IgD-negative memory B cell (primary cell): ENCODE measurements at regions not wholly inside any gene's neighbourhood (a gene's known extent, or its start where the extent isn't known, plus 50 kb on each side); places are given as distances from the start of the nearest gene placed in this dataset.

ENCODE experiments used
- H3K27ac Mint-ChIP-seq, 3 donors: one replicate each; pipeline ENCODE4 v1.8.0; 2020 to 2022; ENCODE audit warnings: mild to moderate bottlenecking in 3 of 3, mixed read lengths in 3 of 3, moderate library complexity in 1 of 3
- H3K27me3 Mint-ChIP-seq: one replicate; pipeline ENCODE4 v1.8.0; 2021; ENCODE audit warnings: mixed read lengths
- H3K36me3 Mint-ChIP-seq: one replicate; pipeline ENCODE4 v1.8.0; 2020; ENCODE audit warnings: mild to moderate bottlenecking, mixed read lengths
- H3K4me1 Mint-ChIP-seq, 3 donors: one replicate each; pipeline ENCODE4 v1.8.0; 2020 to 2022; ENCODE audit warnings: mixed read lengths in 3 of 3, mild to moderate bottlenecking in 1 of 3
- H3K4me3 Mint-ChIP-seq, 4 donors: one replicate each; pipeline ENCODE4 v1.8.0; 2020 to 2022; ENCODE audit warnings: mild to moderate bottlenecking in 4 of 4, mixed read lengths in 4 of 4, moderate library complexity in 3 of 4
- H3K9me3 Mint-ChIP-seq, 3 donors: one replicate each; pipeline ENCODE4 v1.8.0; 2020 to 2021; ENCODE audit warnings: mixed read lengths in 3 of 3, mild to moderate bottlenecking in 1 of 3

DNA sequence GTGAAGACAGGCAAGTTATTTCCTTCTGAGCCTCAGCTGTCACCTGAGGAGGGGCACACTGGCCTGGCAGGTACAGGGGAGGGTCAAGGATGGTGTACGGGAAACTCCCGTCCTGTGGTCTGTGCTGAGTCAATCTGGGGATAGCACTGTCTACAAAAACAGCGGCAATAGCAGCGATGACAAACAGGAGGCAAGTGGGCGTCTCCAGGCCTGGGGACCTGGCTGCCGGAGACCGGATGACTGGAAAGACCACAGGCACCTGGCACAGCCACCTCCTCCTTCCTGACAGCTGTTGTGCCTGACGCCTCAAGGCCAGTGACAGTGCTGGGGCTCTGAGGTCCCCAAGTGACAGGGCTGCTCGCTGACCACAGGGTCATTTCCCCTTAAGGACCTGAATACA is 202.1 kb upstream of the HS6ST1 start:
- Mint-ChIP-seq H3K9me3 (peaks cover 2 to 4% (median 3%) of the 10 kb centered on the region in 3 donors), H3K36me3 (peaks cover 2% of the 10 kb centered on the region), H3K27me3 (peaks cover 6% of the 10 kb centered on the region), H3K4me3 (no peak overlapping the region), H3K27ac (no peak overlapping the region), H3K4me1 (no peaks in the 10 kb centered on the region)

DNA sequence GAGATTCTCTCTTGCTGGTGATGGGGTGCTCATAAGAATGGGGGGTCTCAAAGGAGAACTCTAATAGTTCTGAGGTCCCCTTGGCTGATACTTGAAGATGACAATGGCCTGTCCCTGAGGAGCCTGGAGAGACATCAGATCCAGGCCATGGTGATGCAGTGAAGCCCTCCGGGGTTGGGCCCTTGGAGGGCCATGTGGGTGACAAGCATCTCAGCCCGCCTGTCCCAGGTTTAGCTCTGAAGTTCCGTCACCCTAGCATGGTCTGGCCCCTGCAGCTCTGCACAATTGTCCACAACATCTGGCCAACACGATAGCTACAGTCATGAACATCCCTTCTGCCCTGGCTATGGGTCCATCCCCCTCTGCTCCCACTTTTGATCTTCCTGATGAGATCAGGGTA is 202.8 kb upstream of the HS6ST1 start:
- Mint-ChIP-seq H3K9me3 (peaks cover 2 to 4% (median 3%) of the 10 kb centered on the region in 3 donors), H3K27ac (no peak overlapping the region), H3K36me3 (peaks cover 1% of the 10 kb centered on the region), H3K4me3 (no peak overlapping the region), H3K27me3 (peaks cover 6% of the 10 kb centered on the region), H3K4me1 (no peaks in the 10 kb centered on the region)

DNA sequence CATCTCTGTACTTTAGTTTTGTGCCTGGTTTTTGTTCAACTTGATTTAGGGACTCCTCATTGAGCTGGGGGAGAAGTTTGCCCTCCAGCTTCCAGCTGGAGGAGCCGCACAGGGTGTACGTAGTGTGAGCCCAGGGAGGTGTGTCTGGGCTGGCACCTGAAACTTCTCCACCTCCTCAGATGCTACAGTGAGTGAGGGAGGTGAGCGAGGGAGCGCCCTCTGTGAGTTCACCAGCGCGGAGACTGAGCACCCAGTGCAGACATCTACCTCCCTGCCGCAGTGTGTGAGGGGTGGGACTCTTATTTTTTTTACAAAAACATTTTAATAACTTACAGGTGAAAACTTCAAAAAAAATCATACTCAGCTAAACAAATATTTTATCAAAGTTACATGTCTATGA is 204.2 kb upstream of the HS6ST1 start:
- Mint-ChIP-seq H3K4me1 (no peaks in the 10 kb centered on the region), H3K36me3 (no peaks in the 10 kb centered on the region), H3K27ac (no peak overlapping the region), H3K4me3 (no peak overlapping the region), H3K27me3 (peaks cover 8% of the 10 kb centered on the region), H3K9me3 (peaks cover 2 to 4% (median 3%) of the 10 kb centered on the region in 3 donors)

DNA sequence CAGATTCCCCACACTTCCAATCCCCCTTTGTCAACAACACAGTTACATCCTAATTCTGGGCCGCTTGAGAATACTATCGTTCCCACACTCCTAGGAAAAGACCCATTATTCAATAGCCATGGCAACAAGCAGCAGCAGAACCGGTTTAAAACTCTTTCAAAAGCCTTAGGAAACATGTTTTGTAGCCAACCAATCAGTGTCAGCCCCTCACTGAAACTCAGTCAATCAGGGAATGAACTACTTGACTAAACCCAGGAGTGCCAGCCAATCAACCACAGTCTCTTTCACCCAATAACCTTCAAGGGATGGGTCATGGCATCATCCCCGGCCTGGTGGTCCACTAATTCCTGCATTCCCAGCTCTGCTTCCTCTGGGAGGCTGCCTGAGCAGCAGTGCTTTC is 204.8 kb upstream of the HS6ST1 start:
- no peak overlapping the region for H3K4me3 Mint-ChIP-seq
- H3K27ac Mint-ChIP-seq, result no peak overlapping the region
- H3K27me3 Mint-ChIP-seq, result peaks cover 9% of the 10 kb centered on the region
- peaks cover 2 to 4% (median 3%) of the 10 kb centered on the region in 3 donors for H3K9me3 Mint-ChIP-seq
- no peaks in the 10 kb centered on the region for H3K36me3 Mint-ChIP-seq
- H3K4me1 Mint-ChIP-seq, result no peaks in the 10 kb centered on the region

DNA sequence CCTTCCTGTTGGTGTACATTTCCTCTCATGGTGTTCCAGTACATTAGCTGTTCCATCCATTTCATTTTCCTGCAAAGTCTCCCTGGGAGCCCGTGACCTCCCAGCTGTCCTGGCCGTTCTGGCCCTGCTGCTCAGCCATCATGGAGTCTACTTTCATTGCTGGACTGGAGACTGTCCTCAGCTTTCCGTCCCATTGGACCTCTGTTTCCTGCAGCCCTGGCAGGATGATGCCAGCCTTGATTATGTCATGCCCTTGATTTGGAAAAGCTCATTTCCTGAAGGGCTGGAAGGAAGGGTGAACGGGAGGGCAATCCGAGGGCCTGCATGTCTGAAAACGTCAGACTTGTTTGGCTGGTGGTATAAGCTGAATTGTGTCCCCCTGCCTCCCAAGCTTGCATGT is 205.5 kb upstream of the HS6ST1 start:
- H3K4me1 Mint-ChIP-seq, result no peaks in the 10 kb centered on the region
- peaks cover 2 to 4% (median 3%) of the 10 kb centered on the region in 3 donors for H3K9me3 Mint-ChIP-seq
- H3K4me3 Mint-ChIP-seq, result no peak overlapping the region
- H3K27me3 Mint-ChIP-seq, result peaks cover 9% of the 10 kb centered on the region
- H3K36me3 Mint-ChIP-seq, result no peaks in the 10 kb centered on the region
- no peak overlapping the region for H3K27ac Mint-ChIP-seq

DNA sequence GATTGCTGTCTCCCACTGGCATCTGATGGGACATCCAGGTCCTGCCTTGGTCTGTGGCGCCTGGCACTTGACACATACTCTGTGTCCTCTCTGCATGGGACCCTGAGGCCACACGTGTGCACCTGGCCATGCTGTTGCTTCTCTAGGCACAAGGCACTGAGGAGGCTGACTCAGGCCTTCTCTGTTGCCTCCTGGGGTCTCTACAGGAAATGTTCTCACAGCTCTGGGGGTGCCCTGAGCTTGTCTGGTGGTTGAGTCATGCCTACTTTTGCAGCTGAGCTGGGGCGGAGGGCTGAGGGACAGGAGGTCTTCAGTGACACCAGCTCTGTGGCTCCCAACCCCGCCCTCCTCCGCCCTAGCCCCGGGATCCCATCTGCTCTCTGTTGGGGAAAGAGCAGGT is 207.0 kb upstream of the HS6ST1 start:
- peaks cover 2 to 4% (median 3%) of the 10 kb centered on the region in 3 donors for H3K9me3 Mint-ChIP-seq
- H3K4me1 Mint-ChIP-seq, result no peaks in the 10 kb centered on the region
- H3K27me3 Mint-ChIP-seq, result peaks cover 7% of the 10 kb centered on the region
- H3K4me3 Mint-ChIP-seq, result no peak overlapping the region
- no peaks in the 10 kb centered on the region for H3K36me3 Mint-ChIP-seq
- H3K27ac Mint-ChIP-seq, result no peak overlapping the region

DNA sequence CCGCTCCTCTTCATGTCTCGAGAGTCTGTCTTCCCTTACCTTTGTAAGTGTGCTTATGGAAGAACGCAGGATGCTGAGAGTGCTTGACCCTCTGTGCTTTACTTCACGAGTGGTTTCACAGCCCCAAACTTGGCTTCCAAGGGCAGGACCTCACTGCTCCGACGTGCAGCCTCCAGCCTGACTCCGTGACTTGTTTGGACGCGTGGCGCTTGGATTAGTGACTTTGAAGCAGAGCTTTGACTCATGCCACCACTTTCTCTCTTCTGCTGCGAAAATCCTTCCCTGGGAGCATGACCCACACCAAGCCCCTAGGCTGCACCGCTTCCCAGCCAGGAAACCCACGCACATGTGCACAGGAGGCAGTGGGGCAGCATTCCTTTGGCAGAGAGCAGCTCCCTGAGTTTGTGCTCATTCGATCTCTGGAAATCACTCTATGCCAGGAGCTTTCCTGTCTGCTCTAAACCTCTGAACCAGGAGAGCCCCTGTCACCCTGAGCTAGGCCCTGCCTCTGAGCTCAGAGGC is 207.8 kb upstream of the HS6ST1 start:
- H3K36me3 Mint-ChIP-seq, result no peaks in the 10 kb centered on the region
- peaks cover 0 to 4% (median 0%) of the 10 kb centered on the region in 3 donors for H3K4me1 Mint-ChIP-seq
- H3K27me3 Mint-ChIP-seq, result peaks cover 7% of the 10 kb centered on the region
- peaks cover 2 to 4% (median 3%) of the 10 kb centered on the region in 3 donors for H3K9me3 Mint-ChIP-seq
- no peak overlapping the region for H3K27ac Mint-ChIP-seq
- H3K4me3 Mint-ChIP-seq, result no peak overlapping the region

DNA sequence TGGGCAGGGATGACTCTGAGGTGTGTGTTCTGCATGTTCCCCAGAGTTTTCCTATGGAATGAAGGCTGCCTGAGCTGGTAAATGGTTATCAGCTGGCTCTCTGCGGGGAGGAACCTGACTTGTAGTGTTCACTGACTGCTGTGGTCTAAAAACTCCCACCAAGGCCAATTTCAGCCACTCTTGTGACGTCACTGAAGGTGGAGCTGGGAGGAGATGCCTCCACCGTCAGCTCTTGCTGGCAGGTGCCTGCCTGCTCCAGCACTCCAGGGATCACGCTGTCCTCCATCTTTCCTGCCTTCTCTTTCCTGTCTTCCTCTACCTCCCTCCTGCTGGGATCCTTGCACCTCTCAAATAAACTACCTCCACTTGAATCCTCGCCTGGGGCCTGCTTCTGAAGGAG is 209.5 kb upstream of the HS6ST1 start:
- Mint-ChIP-seq H3K9me3 (peaks cover 2 to 4% (median 3%) of the 10 kb centered on the region in 3 donors), H3K4me3 (no peak overlapping the region), H3K27ac (no peak overlapping the region), H3K27me3 (peaks cover 4% of the 10 kb centered on the region), H3K36me3 (no peaks in the 10 kb centered on the region), H3K4me1 (peaks cover 0 to 6% (median 0%) of the 10 kb centered on the region in 3 donors)

DNA sequence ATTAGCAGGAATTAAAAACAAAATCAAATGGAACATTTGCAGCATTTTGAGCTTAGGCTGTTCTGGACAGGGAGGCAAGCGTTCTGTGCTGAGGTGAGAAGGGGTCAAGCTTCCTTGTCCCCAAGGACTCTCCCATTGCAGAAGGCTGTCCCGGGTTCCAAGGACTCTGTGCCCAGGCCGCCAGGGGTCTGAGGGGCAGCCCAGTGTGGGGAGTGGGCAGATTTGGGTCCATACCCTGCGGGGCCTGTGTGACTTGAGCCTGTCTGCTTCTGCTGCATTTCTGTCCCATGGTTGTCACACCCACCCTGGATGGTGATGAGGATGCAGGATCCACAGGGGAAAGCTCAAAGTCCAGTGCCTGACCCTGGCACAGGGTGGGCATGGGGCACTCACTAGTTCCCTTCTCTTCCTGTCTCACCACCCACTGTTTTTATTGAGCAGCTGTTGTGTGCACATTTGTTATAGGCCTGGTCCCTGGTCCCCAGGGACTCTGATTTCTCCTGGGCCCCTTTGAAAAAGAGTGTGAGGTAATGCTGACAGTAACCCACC is 211.4 kb upstream of the HS6ST1 start:
- Mint-ChIP-seq H3K9me3 (no peaks in the 10 kb centered on the region), H3K36me3 (no peaks in the 10 kb centered on the region), H3K27me3 (peaks cover 4% of the 10 kb centered on the region), H3K4me1 (peaks cover 0 to 6% (median 0%) of the 10 kb centered on the region in 3 donors), H3K4me3 (no peak overlapping the region), H3K27ac (peak overlapping the region in 1 of 3 donors; percentile 73)

DNA sequence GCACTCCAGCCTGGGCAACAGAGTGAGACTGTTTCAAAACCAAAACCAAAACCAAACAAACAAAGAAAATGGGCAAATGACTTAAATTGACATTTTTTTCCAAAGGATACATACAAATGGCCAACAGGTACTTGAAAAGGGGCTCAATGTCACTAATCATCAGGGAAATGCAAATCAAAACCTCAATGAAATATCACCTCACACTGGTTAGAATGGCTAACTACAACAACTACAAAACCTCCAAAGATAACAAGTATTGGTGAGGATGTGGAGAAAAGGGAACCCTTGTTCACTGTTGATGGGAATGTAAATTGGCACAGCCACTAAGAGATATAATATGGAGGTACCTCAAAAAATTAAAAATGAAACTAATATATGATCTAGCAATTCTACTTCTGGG is 213.2 kb upstream of the HS6ST1 start:
- Mint-ChIP-seq H3K36me3 (no peaks in the 10 kb centered on the region), H3K9me3 (no peaks in the 10 kb centered on the region), H3K4me3 (no peak overlapping the region), H3K4me1 (peaks cover 0 to 6% (median 0%) of the 10 kb centered on the region in 3 donors), H3K27ac (no peak overlapping the region), H3K27me3 (peaks cover 4% of the 10 kb centered on the region)

DNA sequence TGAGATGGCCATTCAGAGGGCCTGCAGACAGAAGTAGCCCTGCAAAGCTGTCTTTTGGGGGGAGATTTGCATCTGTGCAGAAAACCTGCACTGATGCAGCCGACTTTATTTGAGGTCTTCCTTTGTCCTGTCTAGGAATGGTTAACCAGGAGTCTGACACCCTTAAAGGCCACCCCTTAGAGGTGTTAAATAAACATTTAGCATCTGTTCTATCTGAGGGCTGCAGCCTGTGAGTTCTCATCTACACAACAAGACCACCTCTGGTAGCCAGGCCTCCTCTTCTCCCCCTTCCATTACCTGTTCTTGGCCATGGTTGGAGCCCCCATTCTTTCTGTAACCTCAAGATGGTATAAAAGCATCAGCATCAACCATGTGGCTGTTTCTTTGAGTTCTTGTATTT is 214.4 kb upstream of the HS6ST1 start:
- Mint-ChIP-seq H3K9me3 (no peaks in the 10 kb centered on the region), H3K4me3 (no peak overlapping the region), H3K27me3 (no peaks in the 10 kb centered on the region), H3K4me1 (peaks cover 0 to 6% (median 0%) of the 10 kb centered on the region in 3 donors), H3K27ac (no peak overlapping the region), H3K36me3 (no peaks in the 10 kb centered on the region)

DNA sequence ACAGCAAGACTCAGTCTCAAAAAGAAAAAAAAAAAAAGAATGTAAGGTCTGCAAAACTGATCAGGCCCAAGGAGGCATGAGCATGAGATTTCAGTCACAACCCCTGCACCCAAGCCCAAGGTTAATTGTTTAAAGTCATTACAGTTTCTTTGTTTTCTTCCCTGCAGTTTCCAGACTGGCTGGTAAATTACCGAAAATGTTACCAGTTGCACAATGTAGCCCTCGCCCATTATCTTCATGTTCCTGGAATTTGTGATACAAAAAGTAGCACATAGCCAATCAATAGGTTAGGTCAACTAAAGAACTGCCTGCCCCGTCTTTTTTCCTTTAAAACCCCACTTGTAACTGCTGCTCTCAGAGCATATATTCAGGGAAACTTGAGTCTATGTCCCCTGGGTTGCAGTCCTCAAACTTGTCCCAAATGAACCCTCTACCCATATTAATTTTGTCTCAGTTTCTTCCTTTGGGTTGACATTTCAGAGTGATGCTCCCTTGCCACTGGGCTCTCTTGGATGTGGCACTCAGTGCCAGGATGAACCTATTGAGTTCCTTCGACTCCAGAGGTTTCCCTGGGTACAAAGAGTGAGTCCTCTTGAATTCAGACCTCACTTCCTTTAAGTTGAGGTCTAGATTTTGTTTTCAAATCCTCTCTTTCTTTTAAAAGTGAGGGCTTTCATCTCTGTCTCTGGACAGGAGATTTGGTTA is 216.2 kb upstream of the HS6ST1 start:
- H3K27me3 Mint-ChIP-seq, result no peaks in the 10 kb centered on the region
- H3K27ac Mint-ChIP-seq, result no peak overlapping the region
- H3K9me3 Mint-ChIP-seq, result peaks cover 0 to 1% (median 0%) of the 10 kb centered on the region in 3 donors
- no peaks in the 10 kb centered on the region for H3K36me3 Mint-ChIP-seq
- H3K4me1 Mint-ChIP-seq, result peaks cover 0 to 6% (median 0%) of the 10 kb centered on the region in 3 donors
- no peak overlapping the region for H3K4me3 Mint-ChIP-seq

DNA sequence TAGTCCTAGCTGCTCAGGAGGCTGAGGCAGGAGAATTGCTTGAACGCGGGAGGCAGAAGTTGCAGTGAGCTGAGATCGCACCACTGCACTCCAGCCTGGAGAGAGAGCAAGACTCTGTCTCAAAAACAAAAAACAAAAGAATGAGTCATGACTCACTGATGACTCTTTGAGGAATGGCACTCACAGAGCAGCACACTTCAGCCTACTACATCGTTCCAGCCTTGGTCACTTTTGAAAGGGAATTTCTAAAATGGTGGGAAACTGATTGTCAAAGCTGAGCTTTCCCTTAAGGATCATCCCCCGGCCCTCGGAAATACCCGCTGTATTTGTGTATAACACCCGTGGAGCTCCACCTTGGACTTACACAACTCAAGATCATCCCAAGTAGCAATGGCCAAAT is 217.3 kb upstream of the HS6ST1 start:
- Mint-ChIP-seq H3K27ac (no peak overlapping the region), H3K4me1 (peaks cover 0 to 4% (median 0%) of the 10 kb centered on the region in 3 donors), H3K9me3 (peaks cover 0 to 1% (median 0%) of the 10 kb centered on the region in 3 donors), H3K36me3 (no peaks in the 10 kb centered on the region), H3K27me3 (no peaks in the 10 kb centered on the region), H3K4me3 (no peak overlapping the region)

DNA sequence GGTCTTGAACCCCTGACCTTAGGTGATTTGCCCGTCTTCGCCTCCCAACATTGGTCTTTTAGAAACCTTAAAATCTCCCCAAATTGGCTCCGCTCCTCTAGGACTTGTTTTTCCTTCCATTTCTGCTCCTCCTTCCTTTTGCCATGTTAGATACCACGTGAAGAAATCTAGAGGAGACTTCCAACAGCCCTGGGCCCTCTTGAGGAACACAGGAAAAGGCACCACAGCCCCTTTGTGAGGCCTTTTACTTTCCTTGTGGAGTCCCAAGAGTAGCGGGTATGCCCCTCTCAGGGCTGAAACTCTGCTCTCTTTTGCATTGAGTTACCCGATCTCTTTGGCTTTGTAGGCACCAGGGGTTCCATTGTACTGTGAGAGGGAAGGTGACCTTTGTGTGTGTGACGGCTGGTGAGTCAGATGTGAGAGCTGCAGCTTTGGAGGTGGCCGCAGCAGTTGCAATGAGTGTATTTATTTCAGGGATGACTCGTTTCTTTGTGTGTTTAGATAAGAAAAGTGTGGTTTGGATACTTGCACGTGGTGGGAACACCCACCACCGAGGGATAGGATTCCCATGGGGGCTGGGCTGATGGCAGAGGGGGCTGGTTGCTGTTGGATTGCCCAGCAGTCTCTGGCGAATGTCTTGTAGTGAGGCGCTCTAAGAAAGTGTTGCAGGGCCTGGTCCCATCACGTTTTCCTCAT is 218.4 kb upstream of the HS6ST1 start:
- Mint-ChIP-seq H3K9me3 (peaks cover 0 to 1% (median 0%) of the 10 kb centered on the region in 3 donors), H3K4me1 (no peaks in the 10 kb centered on the region), H3K4me3 (no peak overlapping the region), H3K27me3 (no peaks in the 10 kb centered on the region), H3K27ac (no peak overlapping the region), H3K36me3 (no peaks in the 10 kb centered on the region)

DNA sequence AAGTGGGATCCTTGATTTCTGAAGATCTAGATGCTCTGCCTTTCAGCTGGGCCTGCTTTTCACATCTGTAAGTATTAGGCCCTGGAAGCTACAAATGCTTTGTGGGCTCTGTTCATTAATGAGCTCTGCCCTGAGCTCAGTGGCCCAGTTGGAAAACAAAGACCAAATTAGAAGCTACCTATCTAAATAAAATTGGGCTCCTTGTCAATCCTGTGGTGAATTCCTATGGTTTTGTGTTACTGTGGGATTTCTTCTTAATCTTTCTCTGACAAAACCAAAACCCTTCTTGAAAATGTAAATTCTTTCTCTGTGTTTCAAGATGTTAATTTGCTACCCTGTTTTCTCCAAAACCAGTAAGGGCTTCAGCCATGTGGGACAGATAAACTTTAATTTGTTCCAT is 219.0 kb upstream of the HS6ST1 start:
- peaks cover 0 to 1% (median 0%) of the 10 kb centered on the region in 3 donors for H3K9me3 Mint-ChIP-seq
- H3K27ac Mint-ChIP-seq, result no peak overlapping the region
- H3K36me3 Mint-ChIP-seq, result no peaks in the 10 kb centered on the region
- no peaks in the 10 kb centered on the region for H3K27me3 Mint-ChIP-seq
- H3K4me3 Mint-ChIP-seq, result no peak overlapping the region
- no peaks in the 10 kb centered on the region for H3K4me1 Mint-ChIP-seq
